ENCODE measurements at regions not wholly inside any gene's neighbourhood (a gene's known extent, or its start where the extent isn't known, plus 50 kb on each side); places are given as distances from the start of the nearest gene placed in this dataset.
"Not testable (repeated sequence)": the region's sequence is repeated elsewhere in the genome, so short reads cannot be mapped to it uniquely, and the experiment has no call there.

- no peak for DNase-seq
Observed at GRCh38 chr10:121690152-121690848, 92.1 kb upstream of the FGFR2 start.

GRCh38 chr10:121687095-121687813 lies 89.0 kb upstream of the FGFR2 start:
- DNase-seq, result no peak

GRCh38 chr10:121684276-121684675 lies 86.0 kb upstream of the FGFR2 start:
- no peak for DNase-seq

- DNase-seq, result no peak
Observed at GRCh38 chr10:121683816-121684215, 85.6 kb upstream of the FGFR2 start.

GRCh38 chr10:121683366-121683765 lies 85.1 kb upstream of the FGFR2 start:
- no peak for DNase-seq

- peak; percentile 34 for DNase-seq
Observed at GRCh38 chr10:121681997-121682687, 83.9 kb upstream of the FGFR2 start.

GRCh38 chr10:121680879-121681655 lies 82.8 kb upstream of the FGFR2 start:
- DNase-seq, result no peak

GRCh38 chr10:121679916-121680315 lies 81.7 kb upstream of the FGFR2 start:
- no peak for DNase-seq

- no peak for DNase-seq
Observed at GRCh38 chr10:121678631-121679174, 80.5 kb upstream of the FGFR2 start.

- DNase-seq, result no peak
Observed at GRCh38 chr10:121677880-121678279, 79.6 kb upstream of the FGFR2 start.

GRCh38 chr10:121675344-121675743 lies 77.1 kb upstream of the FGFR2 start:
- DNase-seq, result no peak

GRCh38 chr10:121674885-121675284 lies 76.6 kb upstream of the FGFR2 start:
- no peak for DNase-seq

GRCh38 chr10:121672733-121673132 lies 74.5 kb upstream of the FGFR2 start:
- DNase-seq, result no peak

GRCh38 chr10:121669840-121670239 lies 71.6 kb upstream of the FGFR2 start:
- DNase-seq, result not testable (repeated sequence)

GRCh38 chr10:121669028-121669374 lies 70.8 kb upstream of the FGFR2 start:
- no peak for DNase-seq

GRCh38 chr10:121668314-121669027 lies 70.2 kb upstream of the FGFR2 start:
- peak; percentile 53 for DNase-seq

- no peak for DNase-seq
Observed at GRCh38 chr10:121667948-121668313, 69.7 kb upstream of the FGFR2 start.

GRCh38 chr10:121665809-121666208 lies 67.6 kb upstream of the FGFR2 start:
- DNase-seq, result no peak

GRCh38 chr10:121664671-121665070 lies 66.4 kb upstream of the FGFR2 start:
- DNase-seq, result no peak

GRCh38 chr10:121662945-121663917 lies 65.0 kb upstream of the FGFR2 start:
- peak; percentile 27 for DNase-seq

GRCh38 chr10:121662531-121662930 lies 64.3 kb upstream of the FGFR2 start:
- no peak for DNase-seq

All from midbrain (tissue), 1 donor.